NOMO-1 (cell line): ENCODE measurements at regions not wholly inside any gene's neighbourhood (a gene's known extent, or its start where the extent isn't known, plus 50 kb on each side); places are given as distances from the start of the nearest gene placed in this dataset.

ENCODE experiments used
- DNase-seq, 2 experiments: peaks; one replicate each; lab custom pipeline; 2025; ENCODE audit not compliant: unreplicated experiment in 2 of 2; lab: John Stamatoyannopoulos, UW

- no peak for DNase-seq
Observed at GRCh38 chr11:69928975-69929374, 109.8 kb upstream of the FGF3 start.

GRCh38 chr11:69930081-69931059 lies 111.2 kb upstream of the FGF3 start:
- no peak for DNase-seq

GRCh38 chr11:69931060-69931910 lies 112.1 kb upstream of the FGF3 start:
- DNase-seq: no peak

GRCh38 chr11:69931994-69932910 lies 113.0 kb upstream of the FGF3 start:
- no peak for DNase-seq

- no peak for DNase-seq
Observed at GRCh38 chr11:69934861-69935494, 115.8 kb upstream of the FGF3 start.

DNA sequence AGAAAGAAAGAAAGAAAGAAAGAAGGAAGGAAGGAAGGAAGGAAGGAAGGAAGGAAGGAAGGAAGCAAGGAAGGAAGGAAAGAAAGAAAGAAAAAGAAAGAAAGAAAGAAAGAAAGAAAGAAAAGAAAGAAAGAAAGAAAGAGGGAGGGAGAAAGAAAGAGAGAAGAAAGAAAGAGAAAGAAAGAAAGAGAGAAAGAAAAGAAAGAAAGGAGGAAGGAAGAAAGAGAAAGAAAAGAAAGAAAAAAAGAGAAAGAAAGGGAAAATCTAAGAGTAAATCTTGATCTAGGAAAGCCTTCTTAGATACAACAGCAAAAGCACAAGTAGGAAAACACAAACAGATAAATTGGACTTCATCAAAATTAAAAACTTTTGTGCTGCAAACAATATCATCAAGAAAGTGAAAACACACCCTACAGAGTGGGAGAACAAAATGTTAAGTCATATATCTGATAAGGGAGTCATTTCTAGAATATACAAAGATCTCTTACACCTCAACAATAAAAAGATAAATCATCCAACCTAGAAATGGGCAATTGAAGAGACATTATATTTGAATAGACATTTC lies 116.8 kb upstream of the FGF3 start:
- no peak for DNase-seq

DNA sequence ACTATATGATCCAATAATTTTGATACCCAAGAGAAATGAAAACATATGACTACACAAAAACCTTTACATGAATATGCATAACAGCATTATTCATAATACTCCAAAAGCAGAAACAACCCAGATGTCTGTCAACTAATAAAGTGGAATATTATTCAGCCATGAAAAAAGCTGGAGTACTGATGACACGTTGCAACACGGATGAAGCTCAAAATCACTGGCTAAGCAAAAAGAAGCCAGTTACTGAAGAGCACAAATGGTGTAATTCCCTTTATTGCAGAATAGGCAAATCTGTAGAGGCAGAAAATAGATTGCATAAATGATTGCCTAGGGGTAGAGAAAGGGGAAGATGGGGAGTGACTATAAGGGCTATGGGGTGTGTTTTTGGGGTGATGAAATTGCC lies 117.6 kb upstream of the FGF3 start:
- peak; percentile 22 to 42 for DNase-seq

- no peak for DNase-seq
Observed at GRCh38 chr11:69938206-69938605, 119.0 kb upstream of the FGF3 start.

DNA sequence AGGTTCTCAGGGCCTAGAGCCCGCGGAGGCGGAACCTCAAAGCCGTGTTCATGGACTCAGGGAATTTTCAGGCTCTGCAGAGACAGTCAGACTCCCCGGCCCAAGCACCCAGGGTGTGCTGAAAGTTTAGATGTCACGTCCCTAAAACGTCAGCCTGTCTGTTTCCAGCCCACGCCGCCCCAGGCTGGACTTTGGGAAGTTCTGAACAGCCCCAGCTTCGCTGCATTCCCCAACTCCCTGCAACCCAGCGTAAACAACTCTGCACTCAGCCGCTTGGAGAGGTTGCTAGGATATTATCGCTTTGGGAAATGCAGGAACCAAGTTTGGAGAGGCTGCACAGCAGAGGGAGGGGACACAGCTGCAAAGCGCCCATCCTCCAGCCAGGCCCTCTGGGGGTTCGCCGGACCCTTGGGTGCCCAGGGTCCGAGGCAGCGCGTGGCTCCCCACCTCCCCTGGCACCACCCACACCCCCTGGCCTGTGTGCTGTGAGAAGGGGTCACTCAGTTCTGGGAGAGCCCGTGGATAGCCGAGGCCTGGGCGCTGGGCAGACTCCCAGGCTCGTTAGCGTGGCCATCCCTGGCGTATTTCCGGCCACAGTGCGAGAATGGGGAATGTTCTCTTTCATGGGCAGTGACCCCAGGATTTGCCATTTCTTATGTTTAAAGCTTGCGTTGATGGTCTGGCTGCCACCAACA lies 120.5 kb upstream of the FGF3 start:
- no peak for DNase-seq

- DNase-seq: no peak
Observed at GRCh38 chr11:69940246-69940610, 121.0 kb upstream of the FGF3 start.

GRCh38 chr11:69941546-69942332 lies 122.5 kb upstream of the FGF3 start:
- no peak for DNase-seq

- no peak for DNase-seq
Observed at GRCh38 chr11:69942333-69942820, 123.2 kb upstream of the FGF3 start.

GRCh38 chr11:69943066-69943465 lies 123.8 kb upstream of the FGF3 start:
- no peak for DNase-seq

GRCh38 chr11:69943506-69943905 lies 124.3 kb upstream of the FGF3 start:
- DNase-seq: no peak

- no peak for DNase-seq
Observed at GRCh38 chr11:69944146-69944795, 125.1 kb upstream of the FGF3 start.

DNA sequence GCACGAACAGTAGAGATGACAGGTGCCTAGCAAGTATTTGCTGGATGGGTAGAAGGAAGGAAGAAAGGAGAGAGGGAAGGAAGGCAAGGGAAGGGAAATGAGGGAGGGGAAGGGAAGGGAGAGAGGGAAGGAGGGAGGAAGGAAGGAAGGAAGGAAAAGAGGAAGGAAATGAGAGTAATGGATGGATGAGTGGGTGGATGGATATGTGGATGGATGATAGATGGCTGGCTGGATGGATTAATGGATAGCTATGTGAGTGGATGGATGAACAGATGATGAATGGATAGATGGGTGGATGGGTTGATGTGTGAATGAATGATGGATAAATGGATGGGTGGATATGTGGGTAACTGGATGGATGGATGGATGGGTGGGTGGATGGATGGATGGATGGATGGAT lies 125.9 kb upstream of the FGF3 start:
- no peak for DNase-seq

- no peak for DNase-seq
Observed at GRCh38 chr11:69947059-69947792, 128.0 kb upstream of the FGF3 start.
